ENCODE measurements at regions not wholly inside any gene's neighbourhood (a gene's known extent, or its start where the extent isn't known, plus 50 kb on each side); places are given as distances from the start of the nearest gene placed in this dataset.

DNA sequence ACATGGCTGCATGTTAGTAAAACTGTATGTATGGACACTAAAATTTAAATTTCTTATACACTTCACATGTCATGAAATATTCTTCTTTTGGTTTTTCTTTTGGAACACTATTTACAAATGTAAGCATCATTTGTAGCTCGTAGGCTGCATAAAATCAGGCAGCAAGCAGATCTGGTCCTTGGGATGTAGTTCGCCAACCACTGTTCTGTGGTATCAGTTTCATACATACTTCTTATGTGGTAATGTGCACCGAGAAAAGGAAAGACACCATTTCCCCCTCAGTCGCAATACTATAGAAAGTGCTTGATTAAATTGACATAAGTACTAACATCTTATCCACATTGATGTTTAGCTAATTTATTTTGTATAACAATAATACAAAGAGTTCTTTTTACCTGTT lies 274.4 kb upstream of the VCX start:
- Histone ChIP-seq H4K20me1 (ENCODE audit: insufficient read depth) (no peaks in the 10 kb centered on the region), H3K9me3 (ENCODE audit: low read length) (no peaks in the 10 kb centered on the region), H3K9ac (ENCODE audit: low read length) (no peak overlapping the region), H3K27me3 (ENCODE audit: insufficient read depth, low read depth, low read length) (no peaks in the 10 kb centered on the region), H3K4me2 (ENCODE audit: low read length) (no peak overlapping the region), H3K9me2 (ENCODE audit: insufficient read depth, low read length) (no peaks in the 10 kb centered on the region), H3F3A (ENCODE audit: insufficient read depth, low read length, poor library complexity, severe bottlenecking) (no peaks in the 10 kb centered on the region), H2AFZ (ENCODE audit: low read depth, low read length) (no peak overlapping the region), H3K79me2 (replicated peaks; ENCODE audit: insufficient read depth, low read length) (no peaks in the 10 kb centered on the region), H3K4me3 (ENCODE audit: low read length) (no peak overlapping the region), H3K36me3 (ENCODE audit: insufficient read depth, low read length) (no peaks in the 10 kb centered on the region), H3K27ac (ENCODE audit: low read length) (no peak overlapping the region)
- TF ChIP-seq, protein P1, sequence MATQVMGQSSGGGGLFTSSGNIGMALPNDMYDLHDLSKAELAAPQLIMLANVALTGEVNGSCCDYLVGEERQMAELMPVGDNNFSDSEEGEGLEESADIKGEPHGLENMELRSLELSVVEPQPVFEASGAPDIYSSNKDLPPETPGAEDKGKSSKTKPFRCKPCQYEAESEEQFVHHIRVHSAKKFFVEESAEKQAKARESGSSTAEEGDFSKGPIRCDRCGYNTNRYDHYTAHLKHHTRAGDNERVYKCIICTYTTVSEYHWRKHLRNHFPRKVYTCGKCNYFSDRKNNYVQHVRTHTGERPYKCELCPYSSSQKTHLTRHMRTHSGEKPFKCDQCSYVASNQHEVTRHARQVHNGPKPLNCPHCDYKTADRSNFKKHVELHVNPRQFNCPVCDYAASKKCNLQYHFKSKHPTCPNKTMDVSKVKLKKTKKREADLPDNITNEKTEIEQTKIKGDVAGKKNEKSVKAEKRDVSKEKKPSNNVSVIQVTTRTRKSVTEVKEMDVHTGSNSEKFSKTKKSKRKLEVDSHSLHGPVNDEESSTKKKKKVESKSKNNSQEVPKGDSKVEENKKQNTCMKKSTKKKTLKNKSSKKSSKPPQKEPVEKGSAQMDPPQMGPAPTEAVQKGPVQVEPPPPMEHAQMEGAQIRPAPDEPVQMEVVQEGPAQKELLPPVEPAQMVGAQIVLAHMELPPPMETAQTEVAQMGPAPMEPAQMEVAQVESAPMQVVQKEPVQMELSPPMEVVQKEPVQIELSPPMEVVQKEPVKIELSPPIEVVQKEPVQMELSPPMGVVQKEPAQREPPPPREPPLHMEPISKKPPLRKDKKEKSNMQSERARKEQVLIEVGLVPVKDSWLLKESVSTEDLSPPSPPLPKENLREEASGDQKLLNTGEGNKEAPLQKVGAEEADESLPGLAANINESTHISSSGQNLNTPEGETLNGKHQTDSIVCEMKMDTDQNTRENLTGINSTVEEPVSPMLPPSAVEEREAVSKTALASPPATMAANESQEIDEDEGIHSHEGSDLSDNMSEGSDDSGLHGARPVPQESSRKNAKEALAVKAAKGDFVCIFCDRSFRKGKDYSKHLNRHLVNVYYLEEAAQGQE (IDR thresholded peaks at IDR 0.05; ENCODE audit: borderline replicate concordance), result no peak
- no peak for TF ChIP-seq TAF1 (IDR thresholded peaks at IDR 0.05; ENCODE audit: low read depth)
- no peak for TF ChIP-seq SMC3 (conservative IDR thresholded peaks at IDR 0.05; ENCODE audit: poor library complexity)
- no peak for TF ChIP-seq EZH2 (IDR thresholded peaks at IDR 0.05; ENCODE audit: borderline replicate concordance, insufficient read depth, low read length, poor library complexity, severe bottlenecking)
- no peak for TF ChIP-seq POLR2AphosphoS5 (IDR thresholded peaks at IDR 0.05)
- TF ChIP-seq, protein P2, sequence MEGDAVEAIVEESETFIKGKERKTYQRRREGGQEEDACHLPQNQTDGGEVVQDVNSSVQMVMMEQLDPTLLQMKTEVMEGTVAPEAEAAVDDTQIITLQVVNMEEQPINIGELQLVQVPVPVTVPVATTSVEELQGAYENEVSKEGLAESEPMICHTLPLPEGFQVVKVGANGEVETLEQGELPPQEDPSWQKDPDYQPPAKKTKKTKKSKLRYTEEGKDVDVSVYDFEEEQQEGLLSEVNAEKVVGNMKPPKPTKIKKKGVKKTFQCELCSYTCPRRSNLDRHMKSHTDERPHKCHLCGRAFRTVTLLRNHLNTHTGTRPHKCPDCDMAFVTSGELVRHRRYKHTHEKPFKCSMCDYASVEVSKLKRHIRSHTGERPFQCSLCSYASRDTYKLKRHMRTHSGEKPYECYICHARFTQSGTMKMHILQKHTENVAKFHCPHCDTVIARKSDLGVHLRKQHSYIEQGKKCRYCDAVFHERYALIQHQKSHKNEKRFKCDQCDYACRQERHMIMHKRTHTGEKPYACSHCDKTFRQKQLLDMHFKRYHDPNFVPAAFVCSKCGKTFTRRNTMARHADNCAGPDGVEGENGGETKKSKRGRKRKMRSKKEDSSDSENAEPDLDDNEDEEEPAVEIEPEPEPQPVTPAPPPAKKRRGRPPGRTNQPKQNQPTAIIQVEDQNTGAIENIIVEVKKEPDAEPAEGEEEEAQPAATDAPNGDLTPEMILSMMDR (IDR thresholded peaks at IDR 0.05; ENCODE audit: poor library complexity, severe bottlenecking), result no peak
- TF ChIP-seq EP300 (conservative IDR thresholded peaks at IDR 0.05; ENCODE audit: poor library complexity, severe bottlenecking), result no peak
- TF ChIP-seq RAD21 (conservative IDR thresholded peaks at IDR 0.05), result no peak
- no peak for TF ChIP-seq MXI1 (conservative IDR thresholded peaks at IDR 0.05; ENCODE audit: poor library complexity, severe bottlenecking)

DNA sequence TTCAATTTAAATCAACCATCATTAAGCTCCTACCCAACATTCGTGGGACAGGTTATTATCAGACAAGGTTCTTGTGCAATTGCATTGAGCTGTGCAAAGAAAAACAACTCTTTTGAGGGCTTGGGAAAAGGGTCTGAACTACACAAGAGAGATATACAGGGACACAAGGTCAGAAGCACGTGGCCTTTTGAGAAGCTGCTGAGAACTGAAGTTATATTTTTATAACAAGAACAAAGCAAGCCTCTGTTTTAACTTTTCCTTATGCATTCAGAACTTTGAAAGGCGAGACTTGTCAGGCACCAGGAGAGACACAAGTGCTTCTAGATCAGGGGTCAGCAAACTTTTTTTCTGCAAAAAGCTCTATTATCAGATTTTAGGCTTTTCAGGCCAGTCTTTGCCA lies 274.8 kb upstream of the VCX start:
- Histone ChIP-seq H3F3A (ENCODE audit: insufficient read depth, low read length, poor library complexity, severe bottlenecking) (no peaks in the 10 kb centered on the region), H3K9me2 (ENCODE audit: insufficient read depth, low read length) (no peaks in the 10 kb centered on the region), H3K36me3 (ENCODE audit: insufficient read depth, low read length) (no peaks in the 10 kb centered on the region), H3K27me3 (ENCODE audit: insufficient read depth, low read depth, low read length) (no peaks in the 10 kb centered on the region), H3K9ac (ENCODE audit: low read length) (no peak overlapping the region), H4K20me1 (ENCODE audit: insufficient read depth) (no peaks in the 10 kb centered on the region), H3K79me2 (replicated peaks; ENCODE audit: insufficient read depth, low read length) (no peaks in the 10 kb centered on the region), H3K9me3 (ENCODE audit: low read length) (no peaks in the 10 kb centered on the region), H3K4me3 (ENCODE audit: low read length) (no peak overlapping the region), H3K27ac (ENCODE audit: low read length) (no peak overlapping the region), H3K4me2 (ENCODE audit: low read length) (no peak overlapping the region), H2AFZ (ENCODE audit: low read depth, low read length) (no peak overlapping the region)
- TF ChIP-seq POLR2AphosphoS5 (IDR thresholded peaks at IDR 0.05), result no peak
- TF ChIP-seq TAF1 (IDR thresholded peaks at IDR 0.05; ENCODE audit: low read depth), result no peak
- no peak for TF ChIP-seq MXI1 (conservative IDR thresholded peaks at IDR 0.05; ENCODE audit: poor library complexity, severe bottlenecking)
- no peak for TF ChIP-seq EZH2 (IDR thresholded peaks at IDR 0.05; ENCODE audit: borderline replicate concordance, insufficient read depth, low read length, poor library complexity, severe bottlenecking)
- no peak for TF ChIP-seq EP300 (conservative IDR thresholded peaks at IDR 0.05; ENCODE audit: poor library complexity, severe bottlenecking)
- TF ChIP-seq RAD21 (conservative IDR thresholded peaks at IDR 0.05), result no peak
- TF ChIP-seq SMC3 (conservative IDR thresholded peaks at IDR 0.05; ENCODE audit: poor library complexity), result no peak
- TF ChIP-seq, protein P1 (IDR thresholded peaks at IDR 0.05; ENCODE audit: borderline replicate concordance), result no peak
- TF ChIP-seq, protein P2 (IDR thresholded peaks at IDR 0.05; ENCODE audit: poor library complexity, severe bottlenecking), result no peak

All from neural cell (in vitro differentiated cells).